HEK293T (cell line): ENCODE measurements at regions not wholly inside any gene's neighbourhood (a gene's known extent, or its start where the extent isn't known, plus 50 kb on each side); places are given as distances from the start of the nearest gene placed in this dataset.

Source experiments
- CTCF ChIA-PET: fragments of 350-600 bp; formaldehyde crosslinking; extraction: SDS; loops from one replicate; lab custom pipeline; 2021; ENCODE audit warnings: antibody characterized with exemption, inconsistent platforms; lab: Yijun Ruan, JAX
- POLR2A ChIA-PET: fragments of 350-600 bp; formaldehyde crosslinking; extraction: SDS; loops from one replicate; lab custom pipeline; 2020; ENCODE audit warnings: antibody characterized with exemption, inconsistent platforms; lab: Yijun Ruan, JAX
- DNase-seq: peaks from one replicate; pipeline ENCODE4 v3.0.0; 2012; ENCODE audit warnings: mixed read lengths; ENCODE audit errors: extremely low spot score
- ARNT ChIP-seq: fragments of 450-650 bp; IDR thresholded peaks from 2 replicates; pipeline ENCODE4 v1.6.1; 2017; ENCODE audit warnings: mild to moderate bottlenecking
- BHLHE40 ChIP-seq: fragments of 450-650 bp; IDR thresholded peaks from 2 replicates; pipeline ENCODE4 v1.6.1; 2016; ENCODE audit warnings: mild to moderate bottlenecking, moderate library complexity, borderline replicate concordance
- CTBP1 ChIP-seq: fragments of 450-650 bp; IDR thresholded peaks from 2 replicates; pipeline ENCODE4 v1.6.1; 2016; ENCODE audit warnings: borderline replicate concordance
- ELF4 ChIP-seq: fragments of 450-650 bp; IDR thresholded peaks from 2 replicates; pipeline ENCODE4 v1.6.1; 2017; ENCODE audit warnings: antibody characterized with exemption
- FOXA1 ChIP-seq: fragments of 450-650 bp; IDR thresholded peaks from 2 replicates; pipeline ENCODE4 v1.6.1; 2016; ENCODE audit warnings: mild to moderate bottlenecking
- FOXK2 ChIP-seq: fragments of 450-650 bp; IDR thresholded peaks from 2 replicates; pipeline ENCODE4 v1.6.1; 2016; ENCODE audit warnings: mild to moderate bottlenecking
- FOXM1 ChIP-seq: fragments of 450-650 bp; IDR thresholded peaks from 2 replicates; pipeline ENCODE4 v1.6.1; 2017; ENCODE audit warnings: mild to moderate bottlenecking, borderline replicate concordance
- HDGF ChIP-seq: fragments of 450-650 bp; IDR thresholded peaks from 2 replicates; pipeline ENCODE4 v1.6.1; 2017; ENCODE audit warnings: antibody characterized with exemption, borderline replicate concordance
- L3MBTL2 ChIP-seq: fragments of 450-650 bp; conservative IDR thresholded peaks from 2 replicates; pipeline ENCODE4 v1.6.1; 2016; ENCODE audit warnings: mild to moderate bottlenecking
- LEF1 ChIP-seq: fragments of 450-650 bp; IDR thresholded peaks from 2 replicates; pipeline ENCODE4 v1.6.1; 2017; ENCODE audit warnings: mild to moderate bottlenecking, borderline replicate concordance
- NFRKB ChIP-seq: fragments of 450-650 bp; IDR thresholded peaks from 2 replicates; pipeline ENCODE4 v1.6.1; 2016; ENCODE audit warnings: mild to moderate bottlenecking, moderate library complexity
- PKNOX1 ChIP-seq: fragments of 450-650 bp; IDR thresholded peaks from 2 replicates; pipeline ENCODE4 v1.6.1; 2016
- SP1 ChIP-seq: fragments of 450-650 bp; IDR thresholded peaks from 2 replicates; pipeline ENCODE4 v1.6.1; 2017
- SUZ12 ChIP-seq: fragments of 450-650 bp; IDR thresholded peaks from 2 replicates; pipeline ENCODE4 v1.6.1; 2016; ENCODE audit warnings: mild to moderate bottlenecking
- TARDBP ChIP-seq: fragments of 450-650 bp; IDR thresholded peaks from 2 replicates; pipeline ENCODE4 v1.6.1; 2016
- ZNF384 ChIP-seq: fragments of 450-650 bp; IDR thresholded peaks from 2 replicates; pipeline ENCODE4 v1.6.1; 2016

DNA sequence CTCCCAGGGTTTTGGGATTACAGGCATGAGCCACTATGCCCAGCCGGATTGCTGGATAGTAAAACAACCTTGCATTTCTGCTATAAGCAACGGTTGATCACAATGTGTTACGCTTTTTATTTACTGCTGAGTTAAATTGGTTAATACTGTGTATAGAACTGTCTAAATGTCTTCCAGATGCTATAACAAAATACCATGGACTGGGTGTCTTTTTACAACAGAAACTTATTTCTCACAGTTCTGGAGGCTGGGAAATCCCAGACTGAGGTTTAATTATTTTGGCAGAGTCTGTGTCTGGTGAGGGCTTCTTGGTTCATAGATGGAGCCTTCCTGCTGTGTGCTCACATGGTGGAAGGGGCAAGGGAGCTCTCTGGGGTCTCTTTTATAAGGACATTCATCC is 65.5 kb downstream of the ING1 start:
- DNase-seq = no peak
- ChIA-PET CTCF (no interaction called here), POLR2A (no interaction called here)
- no peak for TF ChIP-seq NFRKB
- TF ChIP-seq FOXK2 = no peak
- TF ChIP-seq BHLHE40 = no peak
- no peak for TF ChIP-seq FOXM1

GRCh38 chr13:110780422-110780821 is 66.9 kb downstream of the ING1 start:
- no peak for DNase-seq
- CTCF ChIA-PET = no interaction called here
- TF ChIP-seq SP1 = no peak
- no peak for TF ChIP-seq ELF4
- TF ChIP-seq HDGF = no peak
- TF ChIP-seq ZNF384 = no peak
- TF ChIP-seq FOXA1 = no peak
- no peak for TF ChIP-seq FOXK2
- TF ChIP-seq SUZ12 = no peak
- TF ChIP-seq NFRKB = no peak
- POLR2A ChIA-PET = interaction anchor here (1.0 kb wide), 1 partner anchor 65 kb away, joined by 3 read pairs; no protein-coding TSS in a partner anchor

- ChIA-PET CTCF (no interaction called here), POLR2A (no interaction called here)
- DNase-seq = no peak
- TF ChIP-seq ELF4 = no peak
- no peak for TF ChIP-seq FOXK2
- no peak for TF ChIP-seq SP1
- TF ChIP-seq CTBP1 = no peak
- TF ChIP-seq BHLHE40 = no peak
These were observed 68.7 kb downstream of the ING1 start for GRCh38 chr13:110782185-110782584.

GRCh38 chr13:110784704-110785103 is 71.2 kb downstream of the ING1 start:
- CTCF ChIA-PET = no interaction called here
- no peak for TF ChIP-seq SUZ12
- TF ChIP-seq TARDBP = no peak
- no peak for TF ChIP-seq PKNOX1
- no peak for TF ChIP-seq FOXA1
- TF ChIP-seq HDGF = no peak
- no peak for TF ChIP-seq CTBP1
- TF ChIP-seq ELF4 = no peak
- TF ChIP-seq L3MBTL2 = no peak
- TF ChIP-seq ARNT = no peak
- no peak for TF ChIP-seq FOXM1
- no peak for TF ChIP-seq FOXK2
- TF ChIP-seq NFRKB = no peak
- POLR2A ChIA-PET = no interaction called here
- DNase-seq = no peak

GRCh38 chr13:110788778-110789177 is 75.3 kb downstream of the ING1 start:
- CTCF ChIA-PET = no interaction called here
- DNase-seq = no peak
- TF ChIP-seq NFRKB = no peak
- TF ChIP-seq FOXA1 = no peak
- TF ChIP-seq TARDBP = no peak
- no peak for TF ChIP-seq CTBP1
- no peak for TF ChIP-seq ARNT
- TF ChIP-seq L3MBTL2 = no peak
- no peak for TF ChIP-seq FOXM1
- TF ChIP-seq SUZ12 = no peak
- TF ChIP-seq ELF4 = no peak
- no peak for TF ChIP-seq PKNOX1
- TF ChIP-seq LEF1 = no peak
- no peak for TF ChIP-seq FOXK2
- no peak for TF ChIP-seq HDGF
- POLR2A ChIA-PET = no interaction called here

GRCh38 chr13:110789871-110790270 is 76.4 kb downstream of the ING1 start:
- DNase-seq = no peak
- TF ChIP-seq TARDBP (no peak), CTBP1 (no peak), ARNT (no peak), LEF1 (no peak), BHLHE40 (no peak), HDGF (no peak), ZNF384 (no peak), L3MBTL2 (no peak), PKNOX1 (no peak), SP1 (no peak), FOXA1 (no peak), FOXK2 (no peak), NFRKB (no peak), ELF4 (no peak), FOXM1 (no peak), SUZ12 (no peak)
- ChIA-PET POLR2A (no interaction called here), CTCF (interaction anchor here (0.6 kb wide), 1 partner anchor 1944 kb away, joined by 4 read pairs; no protein-coding TSS in a partner anchor)

- no peak for DNase-seq
- TF ChIP-seq ARNT (no peak), BHLHE40 (no peak), PKNOX1 (no peak), LEF1 (no peak), SUZ12 (no peak), FOXK2 (no peak), FOXM1 (no peak), CTBP1 (no peak), ELF4 (no peak), SP1 (no peak), TARDBP (no peak)
- ChIA-PET CTCF (no interaction called here), POLR2A (no interaction called here)
These were observed 76.9 kb downstream of the ING1 start for GRCh38 chr13:110790371-110790770.
